SK-N-SH treated with all-trans-retinoic acid at 6 μM for 48 hours (cell line): ENCODE measurements at regions not wholly inside any gene's neighbourhood (a gene's known extent, or its start where the extent isn't known, plus 50 kb on each side); places are given as distances from the start of the nearest gene placed in this dataset.

Source experiments
- ATAC-seq: fragments of 200-7000 bp; cut with Tn5 transposase; 3 replicates; pipeline ENCODE4 v1.9.1; 2020; ENCODE audit warnings: mild to moderate bottlenecking, moderate library complexity
- BACH2 ChIP-seq: fragments of 250-450 bp; sonication (Bioruptor Pico); IDR thresholded peaks from 2 replicates; pipeline ENCODE4 v1.9.0; 2021; ENCODE audit warnings: mild to moderate bottlenecking, borderline replicate concordance
- CREB5 ChIP-seq: fragments of 250-450 bp; sonication (Bioruptor Pico); IDR thresholded peaks from 2 replicates; pipeline ENCODE4 v1.5.1; 2020; ENCODE audit warnings: low read depth, mild to moderate bottlenecking, moderate library complexity
- CSDC2 ChIP-seq: fragments of 250-450 bp; sonication (Bioruptor Pico); IDR thresholded peaks from 2 replicates; pipeline ENCODE4 v1.5.0; 2020; ENCODE audit warnings: mild to moderate bottlenecking, moderate library complexity
- ESRRG ChIP-seq: fragments of 250-450 bp; sonication (Bioruptor Pico); IDR thresholded peaks from 2 replicates; pipeline ENCODE4 v1.6.1; 2021; ENCODE audit warnings: mild to moderate bottlenecking
- GLIS3 ChIP-seq: fragments of 250-450 bp; sonication (Bioruptor Pico); IDR thresholded peaks from 2 replicates; pipeline ENCODE4 v1.5.0; 2020; ENCODE audit warnings: mild to moderate bottlenecking, moderate library complexity
- ISL1 ChIP-seq: fragments of 250-450 bp; sonication (Bioruptor Pico); IDR thresholded peaks from 2 replicates; pipeline ENCODE4 v2.1.2; 2022; ENCODE audit warnings: mild to moderate bottlenecking, moderate library complexity
- OSR1 ChIP-seq: fragments of 250-450 bp; sonication (Bioruptor Pico); IDR thresholded peaks from 2 replicates; pipeline ENCODE4 v1.8.0; 2022; ENCODE audit warnings: moderate library complexity, mild to moderate bottlenecking, inconsistent platforms
- PPARA ChIP-seq: fragments of 250-450 bp; sonication (Bioruptor Pico); IDR thresholded peaks from 2 replicates; pipeline ENCODE4 v1.5.0; 2020; ENCODE audit warnings: mild to moderate bottlenecking, borderline replicate concordance
- RARB ChIP-seq: fragments of 250-450 bp; sonication (Bioruptor Pico); IDR thresholded peaks from 2 replicates; pipeline ENCODE4 v1.8.0; 2021; ENCODE audit warnings: mild to moderate bottlenecking, moderate library complexity
- SNAI2 ChIP-seq: fragments of 250-450 bp; sonication (Bioruptor Pico); IDR thresholded peaks from 2 replicates; pipeline ENCODE4 v1.5.0; 2020; ENCODE audit warnings: mild to moderate bottlenecking, moderate library complexity
- TCF4 ChIP-seq: fragments of 250-450 bp; sonication (Bioruptor Pico); IDR thresholded peaks from 2 replicates; pipeline ENCODE4 v1.8.0; 2021; ENCODE audit warnings: mild to moderate bottlenecking, moderate library complexity, borderline replicate concordance
- TOX ChIP-seq: fragments of 250-450 bp; sonication (Bioruptor Pico); IDR thresholded peaks from 2 replicates; pipeline ENCODE4 v1.8.0; 2021; ENCODE audit warnings: mild to moderate bottlenecking, moderate library complexity, borderline replicate concordance
- ZC3H10 ChIP-seq: fragments of 250-450 bp; sonication (Bioruptor Pico); IDR thresholded peaks from 2 replicates; pipeline ENCODE4 v1.5.1; 2021; ENCODE audit warnings: mild to moderate bottlenecking, moderate library complexity
- ZFP3 ChIP-seq: fragments of 250-450 bp; sonication (Bioruptor Pico); IDR thresholded peaks from 2 replicates; pipeline ENCODE4 v1.5.0; 2020; ENCODE audit warnings: mild to moderate bottlenecking, moderate library complexity
- ZFP30 ChIP-seq: fragments of 450-650 bp; formaldehyde crosslinking; IDR thresholded peaks from 2 replicates; pipeline ENCODE4 v1.5.0; 2022; ENCODE audit warnings: mild to moderate bottlenecking, moderate library complexity
- ZNF565 ChIP-seq: fragments of 450-650 bp; formaldehyde crosslinking; conservative IDR thresholded peaks from 2 replicates; pipeline ENCODE4 v1.5.0; 2020; ENCODE audit warnings: low read depth, mild to moderate bottlenecking, moderate library complexity
- ZNF8 ChIP-seq: fragments of 450-650 bp; formaldehyde crosslinking; IDR thresholded peaks from 2 replicates; pipeline ENCODE4 v1.5.0; 2020; ENCODE audit warnings: mild to moderate bottlenecking, moderate library complexity
- TF ChIP-seq, protein P1 (sequence below): fragments of 250-450 bp; sonication (Bioruptor Pico); IDR thresholded peaks from 2 replicates; pipeline ENCODE4 v1.5.0; 2020; ENCODE audit warnings: mild to moderate bottlenecking, moderate library complexity
- TF ChIP-seq, protein P2 (sequence below): fragments of 250-450 bp; sonication (Bioruptor Pico); IDR thresholded peaks from 2 replicates; pipeline ENCODE4 v1.8.0; 2020; ENCODE audit warnings: mild to moderate bottlenecking, moderate library complexity, borderline replicate concordance
- TF ChIP-seq, protein P3 (sequence below): fragments of 250-450 bp; sonication (Bioruptor Pico); IDR thresholded peaks from 2 replicates; pipeline ENCODE4 v1.5.1; 2021; ENCODE audit warnings: mild to moderate bottlenecking, moderate library complexity
- TF ChIP-seq, protein P4 (sequence below): fragments of 250-450 bp; sonication (Bioruptor Pico); IDR thresholded peaks from 2 replicates; pipeline ENCODE4 v1.8.0; 2021; ENCODE audit warnings: low read depth, mild to moderate bottlenecking, moderate library complexity, borderline replicate concordance

GRCh38 chr13:111944171-111944583 lies 122.8 kb upstream of the SOX1 start:
- ATAC-seq, result no peak
- TF ChIP-seq TOX (CRISPR knock-in tag) (no peak), OSR1 (CRISPR knock-in tag) (no peak), ISL1 (no peak), CSDC2 (CRISPR knock-in tag) (no peak), ESRRG (no peak), RARB (CRISPR knock-in tag) (no peak), CREB5 (CRISPR knock-in tag) (no peak), BACH2 (no peak), ZNF8 (CRISPR knock-in tag) (no peak), PPARA (CRISPR knock-in tag) (no peak), ZC3H10 (CRISPR knock-in tag) (no peak), ZFP30 (CRISPR knock-in tag) (no peak)
- TF ChIP-seq, protein P1, sequence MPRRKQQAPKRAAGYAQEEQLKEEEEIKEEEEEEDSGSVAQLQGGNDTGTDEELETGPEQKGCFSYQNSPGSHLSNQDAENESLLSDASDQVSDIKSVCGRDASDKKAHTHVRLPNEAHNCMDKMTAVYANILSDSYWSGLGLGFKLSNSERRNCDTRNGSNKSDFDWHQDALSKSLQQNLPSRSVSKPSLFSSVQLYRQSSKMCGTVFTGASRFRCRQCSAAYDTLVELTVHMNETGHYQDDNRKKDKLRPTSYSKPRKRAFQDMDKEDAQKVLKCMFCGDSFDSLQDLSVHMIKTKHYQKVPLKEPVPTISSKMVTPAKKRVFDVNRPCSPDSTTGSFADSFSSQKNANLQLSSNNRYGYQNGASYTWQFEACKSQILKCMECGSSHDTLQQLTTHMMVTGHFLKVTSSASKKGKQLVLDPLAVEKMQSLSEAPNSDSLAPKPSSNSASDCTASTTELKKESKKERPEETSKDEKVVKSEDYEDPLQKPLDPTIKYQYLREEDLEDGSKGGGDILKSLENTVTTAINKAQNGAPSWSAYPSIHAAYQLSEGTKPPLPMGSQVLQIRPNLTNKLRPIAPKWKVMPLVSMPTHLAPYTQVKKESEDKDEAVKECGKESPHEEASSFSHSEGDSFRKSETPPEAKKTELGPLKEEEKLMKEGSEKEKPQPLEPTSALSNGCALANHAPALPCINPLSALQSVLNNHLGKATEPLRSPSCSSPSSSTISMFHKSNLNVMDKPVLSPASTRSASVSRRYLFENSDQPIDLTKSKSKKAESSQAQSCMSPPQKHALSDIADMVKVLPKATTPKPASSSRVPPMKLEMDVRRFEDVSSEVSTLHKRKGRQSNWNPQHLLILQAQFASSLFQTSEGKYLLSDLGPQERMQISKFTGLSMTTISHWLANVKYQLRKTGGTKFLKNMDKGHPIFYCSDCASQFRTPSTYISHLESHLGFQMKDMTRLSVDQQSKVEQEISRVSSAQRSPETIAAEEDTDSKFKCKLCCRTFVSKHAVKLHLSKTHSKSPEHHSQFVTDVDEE (CRISPR knock-in tag), result no peak
- TF ChIP-seq, protein P2, sequence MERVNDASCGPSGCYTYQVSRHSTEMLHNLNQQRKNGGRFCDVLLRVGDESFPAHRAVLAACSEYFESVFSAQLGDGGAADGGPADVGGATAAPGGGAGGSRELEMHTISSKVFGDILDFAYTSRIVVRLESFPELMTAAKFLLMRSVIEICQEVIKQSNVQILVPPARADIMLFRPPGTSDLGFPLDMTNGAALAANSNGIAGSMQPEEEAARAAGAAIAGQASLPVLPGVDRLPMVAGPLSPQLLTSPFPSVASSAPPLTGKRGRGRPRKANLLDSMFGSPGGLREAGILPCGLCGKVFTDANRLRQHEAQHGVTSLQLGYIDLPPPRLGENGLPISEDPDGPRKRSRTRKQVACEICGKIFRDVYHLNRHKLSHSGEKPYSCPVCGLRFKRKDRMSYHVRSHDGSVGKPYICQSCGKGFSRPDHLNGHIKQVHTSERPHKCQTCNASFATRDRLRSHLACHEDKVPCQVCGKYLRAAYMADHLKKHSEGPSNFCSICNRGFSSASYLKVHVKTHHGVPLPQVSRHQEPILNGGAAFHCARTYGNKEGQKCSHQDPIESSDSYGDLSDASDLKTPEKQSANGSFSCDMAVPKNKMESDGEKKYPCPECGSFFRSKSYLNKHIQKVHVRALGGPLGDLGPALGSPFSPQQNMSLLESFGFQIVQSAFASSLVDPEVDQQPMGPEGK (CRISPR knock-in tag), result no peak
- TF ChIP-seq, protein P3, sequence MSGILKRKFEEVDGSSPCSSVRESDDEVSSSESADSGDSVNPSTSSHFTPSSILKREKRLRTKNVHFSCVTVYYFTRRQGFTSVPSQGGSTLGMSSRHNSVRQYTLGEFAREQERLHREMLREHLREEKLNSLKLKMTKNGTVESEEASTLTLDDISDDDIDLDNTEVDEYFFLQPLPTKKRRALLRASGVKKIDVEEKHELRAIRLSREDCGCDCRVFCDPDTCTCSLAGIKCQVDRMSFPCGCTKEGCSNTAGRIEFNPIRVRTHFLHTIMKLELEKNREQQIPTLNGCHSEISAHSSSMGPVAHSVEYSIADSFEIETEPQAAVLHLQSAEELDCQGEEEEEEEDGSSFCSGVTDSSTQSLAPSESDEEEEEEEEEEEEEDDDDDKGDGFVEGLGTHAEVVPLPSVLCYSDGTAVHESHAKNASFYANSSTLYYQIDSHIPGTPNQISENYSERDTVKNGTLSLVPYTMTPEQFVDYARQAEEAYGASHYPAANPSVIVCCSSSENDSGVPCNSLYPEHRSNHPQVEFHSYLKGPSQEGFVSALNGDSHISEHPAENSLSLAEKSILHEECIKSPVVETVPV (CRISPR knock-in tag), result no peak

- no peak for ATAC-seq
These were observed 121.9 kb upstream of the SOX1 start for GRCh38 chr13:111945086-111945485.

More at GRCh38 chr13:111945086-111945485, 121.9 kb upstream of the SOX1 start:
- TF ChIP-seq, protein P4, sequence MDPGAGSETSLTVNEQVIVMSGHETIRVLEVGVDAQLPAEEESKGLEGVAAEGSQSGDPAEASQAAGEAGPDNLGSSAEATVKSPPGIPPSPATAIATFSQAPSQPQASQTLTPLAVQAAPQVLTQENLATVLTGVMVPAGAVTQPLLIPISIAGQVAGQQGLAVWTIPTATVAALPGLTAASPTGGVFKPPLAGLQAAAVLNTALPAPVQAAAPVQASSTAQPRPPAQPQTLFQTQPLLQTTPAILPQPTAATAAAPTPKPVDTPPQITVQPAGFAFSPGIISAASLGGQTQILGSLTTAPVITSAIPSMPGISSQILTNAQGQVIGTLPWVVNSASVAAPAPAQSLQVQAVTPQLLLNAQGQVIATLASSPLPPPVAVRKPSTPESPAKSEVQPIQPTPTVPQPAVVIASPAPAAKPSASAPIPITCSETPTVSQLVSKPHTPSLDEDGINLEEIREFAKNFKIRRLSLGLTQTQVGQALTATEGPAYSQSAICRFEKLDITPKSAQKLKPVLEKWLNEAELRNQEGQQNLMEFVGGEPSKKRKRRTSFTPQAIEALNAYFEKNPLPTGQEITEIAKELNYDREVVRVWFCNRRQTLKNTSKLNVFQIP, result no peak
- TF ChIP-seq ESRRG, result no peak
- TF ChIP-seq RARB (CRISPR knock-in tag), result no peak
- no peak for TF ChIP-seq TCF4 (CRISPR knock-in tag)
- TF ChIP-seq PPARA (CRISPR knock-in tag), result no peak
- no peak for TF ChIP-seq ZNF565 (CRISPR knock-in tag)
- no peak for TF ChIP-seq SNAI2 (CRISPR knock-in tag)
- no peak for TF ChIP-seq ISL1
- TF ChIP-seq, protein P3 (CRISPR knock-in tag), result no peak
- TF ChIP-seq TOX (CRISPR knock-in tag), result no peak
- TF ChIP-seq, protein P2 (CRISPR knock-in tag), result no peak
- TF ChIP-seq BACH2, result no peak
- no peak for TF ChIP-seq CREB5 (CRISPR knock-in tag)
- no peak for TF ChIP-seq GLIS3 (CRISPR knock-in tag)
- no peak for TF ChIP-seq ZC3H10 (CRISPR knock-in tag)
- TF ChIP-seq ZFP3 (CRISPR knock-in tag), result no peak
- TF ChIP-seq CSDC2 (CRISPR knock-in tag), result no peak
- TF ChIP-seq, protein P1 (CRISPR knock-in tag), result no peak
